ENCODE measurements at regions not wholly inside any gene's neighbourhood (a gene's known extent, or its start where the extent isn't known, plus 50 kb on each side); places are given as distances from the start of the nearest gene placed in this dataset.

- dilution Hi-C loops (cut with MboI; ENCODE audit: extremely low pct_ligation_motif_present, low sequenced_read_pairs) = no loop called here
- H3K4me1 ChIP-seq (ENCODE audit: control insufficient read depth, extremely low read depth, insufficient read depth, low read length) = no peaks in the 10 kb centered on the region
- ChIA-PET CTCF (no interaction called here), POLR2A (no interaction called here)
- TF ChIP-seq EZH2 (IDR thresholded peaks at IDR 0.05; ENCODE audit: borderline replicate concordance, low read depth, low read length, severe bottlenecking) (no peak), POLR2AphosphoS5 (IDR thresholded peaks at IDR 0.05; ENCODE audit: insufficient read depth, low read depth, low read length) (no peak), CTCF (IDR thresholded peaks at IDR 0.05; ENCODE audit: extremely low read depth in 1 of 2, insufficient read depth in 1 of 2, low read depth in 1 of 2, low read length in 2 of 2) (no peak), MAX (IDR thresholded peaks at IDR 0.05; ENCODE audit: insufficient read depth, insufficient read length) (no peak), FOS (IDR thresholded peaks at IDR 0.05; ENCODE audit: borderline replicate concordance, insufficient read depth, low read length) (no peak), MYC (IDR thresholded peaks at IDR 0.05; ENCODE audit: low read depth, low read length) (no peak), JUN (IDR thresholded peaks at IDR 0.05; ENCODE audit: borderline replicate concordance, insufficient read depth, insufficient read length, low read depth) (no peak), GATA2 (IDR thresholded peaks at IDR 0.05; ENCODE audit: insufficient read depth, insufficient read length, low read depth, low read length) (no peak), POLR2A (IDR thresholded peaks at IDR 0.05; ENCODE audit: low read depth, low read length) (no peak)
- no peaks in the 10 kb centered on the region for H3K27me3 ChIP-seq (ENCODE audit: control insufficient read depth in 2 of 2, insufficient read depth in 2 of 2, low read length in 2 of 2)
- H3K4me2 ChIP-seq (ENCODE audit: insufficient read depth, low read length) = no peak overlapping the region
- no peak overlapping the region for H3K27ac ChIP-seq (ENCODE audit: insufficient read depth, low read depth, low read length)
- no peak for DNase-seq (ENCODE audit: low read depth, low spot score)
- intact Hi-C loops (cut with micrococcal nuclease) = no loop called here
- FAIRE-seq = no peak
- H4K20me1 ChIP-seq (replicated peaks; ENCODE audit: control insufficient read depth, extremely low read depth, insufficient read depth, low read length) = no peaks in the 10 kb centered on the region
- H3K36me3 ChIP-seq (ENCODE audit: control insufficient read depth in 2 of 2, extremely low read depth in 1 of 2, insufficient read depth in 2 of 2, low read length in 2 of 2) = no peaks in the 10 kb centered on the region
- H2AFZ ChIP-seq (ENCODE audit: low read depth, low read length) = no peak overlapping the region
- no peak overlapping the region for H3K4me3 ChIP-seq (replicated peaks in 1 of 3; ENCODE audit: insufficient read depth in 1 of 3, low read depth in 1 of 3, low read length in 3 of 3)
- no peaks in the 10 kb centered on the region for H3K79me2 ChIP-seq (ENCODE audit: control insufficient read depth, insufficient read depth, low read length)
- no peak overlapping the region for H3K9ac ChIP-seq (replicated peaks; ENCODE audit: extremely low read depth, insufficient read depth, low read length)
- BruUV-seq (replicated peaks) = no TSS peak
- H3K9me3 ChIP-seq (replicated peaks; ENCODE audit: control insufficient read depth, insufficient read depth, low read length) = no peaks in the 10 kb centered on the region
- no peaks in the 10 kb centered on the region for H3K9me1 ChIP-seq (replicated peaks; ENCODE audit: control insufficient read depth, extremely low read depth, insufficient read depth, low read length)
Observed at GRCh38 chr4:59409647-59410046, 1790.5 kb upstream of the ADGRL3 start.
